Neural cell (in vitro differentiated cells): ENCODE measurements at regions not wholly inside any gene's neighbourhood (a gene's known extent, or its start where the extent isn't known, plus 50 kb on each side); places are given as distances from the start of the nearest gene placed in this dataset.

ENCODE experiments used
- H2AFZ ChIP-seq: fragments of 200-600, 300-800 bp; sonication (generic), shearing (Covaris generic); 2 replicates; pipeline ENCODE4 v1.6.0; 2014; ENCODE audit warnings: low read depth, mild to moderate bottlenecking, antibody characterized with exemption, low read length, moderate library complexity
- H3F3A ChIP-seq: fragments of 200-600 bp; shearing (Covaris generic); 2 replicates; pipeline ENCODE4 v1.6.1; 2016; ENCODE audit warnings: mild to moderate bottlenecking, moderate library complexity, mixed read lengths, antibody characterized with exemption, low read length; ENCODE audit not compliant: insufficient read depth, poor library complexity, severe bottlenecking
- H3K27ac ChIP-seq: fragments of 200-600, 300-800 bp; sonication (generic), shearing (Covaris generic); 2 replicates; pipeline ENCODE4 v1.5.1; 2014; ENCODE audit warnings: mild to moderate bottlenecking, low read length, moderate library complexity
- H3K27me3 ChIP-seq: fragments of 300-800, 200-600 bp; sonication (generic), shearing (Covaris generic); 2 replicates; pipeline ENCODE4 v1.6.0; 2014; ENCODE audit warnings: mild to moderate bottlenecking, low read depth, low read length, moderate library complexity; ENCODE audit not compliant: insufficient read depth
- H3K36me3 ChIP-seq: fragments of 300-800, 200-600 bp; sonication (generic), shearing (Covaris generic); 2 replicates; pipeline ENCODE4 v1.5.1; 2014; ENCODE audit warnings: mild to moderate bottlenecking, antibody characterized with exemption, low read length, moderate library complexity; ENCODE audit not compliant: insufficient read depth
- H3K4me2 ChIP-seq: fragments of 300-800, 200-600 bp; sonication (generic), shearing (Covaris generic); 2 replicates; pipeline ENCODE4 v1.6.0; 2014; ENCODE audit warnings: mild to moderate bottlenecking, low read length
- H3K4me3 ChIP-seq: fragments of 300-800, 200-600 bp; sonication (generic), shearing (Covaris generic); 2 replicates; pipeline ENCODE4 v1.5.1; 2014; ENCODE audit warnings: mild to moderate bottlenecking, low read length, moderate library complexity
- H3K79me2 ChIP-seq: fragments of 200-600 bp; shearing (Covaris generic); replicated peaks from 2 replicates; pipeline ENCODE4 v1.6.0; 2014; ENCODE audit warnings: mild to moderate bottlenecking, low read length, moderate library complexity; ENCODE audit not compliant: insufficient read depth
- H3K9ac ChIP-seq: fragments of 300-800, 200-600 bp; sonication (generic), shearing (Covaris generic); 2 replicates; pipeline ENCODE4 v1.6.1; 2016; ENCODE audit warnings: mild to moderate bottlenecking, low read length, mixed read lengths
- H3K9me2 ChIP-seq: fragments of 200-600 bp; shearing (Covaris generic); 2 replicates; pipeline ENCODE4 v1.6.1; 2016; ENCODE audit warnings: mild to moderate bottlenecking, low read length, mixed read lengths; ENCODE audit not compliant: insufficient read depth
- H3K9me3 ChIP-seq: fragments of 200-600, 300-800 bp; sonication (generic), shearing (Covaris generic); 2 replicates; pipeline ENCODE4 v1.6.1; 2016; ENCODE audit warnings: mild to moderate bottlenecking, mixed run types, low read length, moderate library complexity, mixed read lengths
- H4K20me1 ChIP-seq: fragments of 200-600 bp; shearing (Covaris generic); 2 replicates; pipeline ENCODE4 v1.6.1; 2016; ENCODE audit warnings: mild to moderate bottlenecking, mixed run types; ENCODE audit not compliant: insufficient read depth
- EP300 ChIP-seq: fragments of 450-650 bp; conservative IDR thresholded peaks from 2 replicates; pipeline ENCODE4 v1.6.1; 2014; ENCODE audit warnings: antibody characterized with exemption, mild to moderate bottlenecking, moderate library complexity; ENCODE audit not compliant: poor library complexity, severe bottlenecking
- EZH2 ChIP-seq: fragments of 200-600, 300-800 bp; shearing (Covaris generic), sonication (generic); IDR thresholded peaks from 2 replicates; pipeline ENCODE4 v1.6.1; 2014; ENCODE audit warnings: antibody characterized with exemption, low read length, borderline replicate concordance, mild to moderate bottlenecking; ENCODE audit not compliant: insufficient read depth, poor library complexity, severe bottlenecking
- MXI1 ChIP-seq: fragments of 450-650 bp; conservative IDR thresholded peaks from 2 replicates; pipeline ENCODE4 v1.6.1; 2014; ENCODE audit warnings: antibody characterized with exemption, mild to moderate bottlenecking; ENCODE audit not compliant: poor library complexity, severe bottlenecking
- POLR2AphosphoS5 ChIP-seq: IDR thresholded peaks from 2 replicates; pipeline ENCODE4 v1.6.1; 2012
- RAD21 ChIP-seq: fragments of 450-650 bp; conservative IDR thresholded peaks from 2 replicates; pipeline ENCODE4 v1.6.1; 2014; ENCODE audit warnings: antibody characterized with exemption, mild to moderate bottlenecking, moderate library complexity
- SMC3 ChIP-seq: fragments of 450-650 bp; conservative IDR thresholded peaks from 2 replicates; pipeline ENCODE4 v1.6.1; 2014; ENCODE audit warnings: antibody characterized with exemption, mild to moderate bottlenecking, moderate library complexity; ENCODE audit not compliant: poor library complexity
- TAF1 ChIP-seq: IDR thresholded peaks from 2 replicates; pipeline ENCODE4 v1.6.1; 2012; ENCODE audit warnings: low read depth
- TF ChIP-seq, protein P1 (sequence below): fragments of 450-650 bp; IDR thresholded peaks from 2 replicates; pipeline ENCODE4 v1.5.1; 2014; ENCODE audit warnings: antibody characterized with exemption, mild to moderate bottlenecking, moderate library complexity; ENCODE audit not compliant: poor library complexity, severe bottlenecking
- TF ChIP-seq, protein P2 (sequence below): IDR thresholded peaks from 2 replicates; pipeline ENCODE4 v1.6.1; 2012; ENCODE audit warnings: borderline replicate concordance

DNA sequence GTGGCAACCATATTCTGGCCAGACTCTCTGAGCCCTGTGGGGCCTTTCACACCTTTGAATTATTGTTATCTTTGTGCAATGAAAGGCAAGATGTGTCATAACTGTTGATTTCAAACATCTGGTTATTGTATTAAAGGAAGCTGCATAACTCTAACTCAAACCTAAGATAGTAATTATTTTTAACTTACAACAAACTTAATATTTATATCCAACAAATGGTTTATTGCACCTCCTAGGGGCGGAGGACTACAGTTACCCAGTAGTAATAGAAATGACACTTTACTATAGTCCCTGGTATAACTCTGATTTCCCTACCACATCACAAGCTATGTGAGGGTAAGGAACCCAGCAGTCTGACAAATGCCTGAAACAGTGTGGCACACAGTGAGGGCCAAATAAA is 363.9 kb upstream of the SUCLG2 start:
- Histone ChIP-seq H3K79me2 (no peaks in the 10 kb centered on the region), H3K4me2 (no peak overlapping the region), H4K20me1 (no peaks in the 10 kb centered on the region), H3K9me2 (no peaks in the 10 kb centered on the region), H2AFZ (no peak overlapping the region), H3K36me3 (no peaks in the 10 kb centered on the region), H3F3A (no peaks in the 10 kb centered on the region), H3K4me3 (no peak overlapping the region), H3K9me3 (no peaks in the 10 kb centered on the region), H3K27me3 (no peaks in the 10 kb centered on the region), H3K27ac (no peak overlapping the region), H3K9ac (no peak overlapping the region)
- TF ChIP-seq POLR2AphosphoS5 (no peak), RAD21 (no peak), TAF1 (no peak), EZH2 (no peak), MXI1 (no peak), SMC3 (no peak), EP300 (no peak)
- TF ChIP-seq, protein P1, sequence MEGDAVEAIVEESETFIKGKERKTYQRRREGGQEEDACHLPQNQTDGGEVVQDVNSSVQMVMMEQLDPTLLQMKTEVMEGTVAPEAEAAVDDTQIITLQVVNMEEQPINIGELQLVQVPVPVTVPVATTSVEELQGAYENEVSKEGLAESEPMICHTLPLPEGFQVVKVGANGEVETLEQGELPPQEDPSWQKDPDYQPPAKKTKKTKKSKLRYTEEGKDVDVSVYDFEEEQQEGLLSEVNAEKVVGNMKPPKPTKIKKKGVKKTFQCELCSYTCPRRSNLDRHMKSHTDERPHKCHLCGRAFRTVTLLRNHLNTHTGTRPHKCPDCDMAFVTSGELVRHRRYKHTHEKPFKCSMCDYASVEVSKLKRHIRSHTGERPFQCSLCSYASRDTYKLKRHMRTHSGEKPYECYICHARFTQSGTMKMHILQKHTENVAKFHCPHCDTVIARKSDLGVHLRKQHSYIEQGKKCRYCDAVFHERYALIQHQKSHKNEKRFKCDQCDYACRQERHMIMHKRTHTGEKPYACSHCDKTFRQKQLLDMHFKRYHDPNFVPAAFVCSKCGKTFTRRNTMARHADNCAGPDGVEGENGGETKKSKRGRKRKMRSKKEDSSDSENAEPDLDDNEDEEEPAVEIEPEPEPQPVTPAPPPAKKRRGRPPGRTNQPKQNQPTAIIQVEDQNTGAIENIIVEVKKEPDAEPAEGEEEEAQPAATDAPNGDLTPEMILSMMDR: no peak
- TF ChIP-seq, protein P2, sequence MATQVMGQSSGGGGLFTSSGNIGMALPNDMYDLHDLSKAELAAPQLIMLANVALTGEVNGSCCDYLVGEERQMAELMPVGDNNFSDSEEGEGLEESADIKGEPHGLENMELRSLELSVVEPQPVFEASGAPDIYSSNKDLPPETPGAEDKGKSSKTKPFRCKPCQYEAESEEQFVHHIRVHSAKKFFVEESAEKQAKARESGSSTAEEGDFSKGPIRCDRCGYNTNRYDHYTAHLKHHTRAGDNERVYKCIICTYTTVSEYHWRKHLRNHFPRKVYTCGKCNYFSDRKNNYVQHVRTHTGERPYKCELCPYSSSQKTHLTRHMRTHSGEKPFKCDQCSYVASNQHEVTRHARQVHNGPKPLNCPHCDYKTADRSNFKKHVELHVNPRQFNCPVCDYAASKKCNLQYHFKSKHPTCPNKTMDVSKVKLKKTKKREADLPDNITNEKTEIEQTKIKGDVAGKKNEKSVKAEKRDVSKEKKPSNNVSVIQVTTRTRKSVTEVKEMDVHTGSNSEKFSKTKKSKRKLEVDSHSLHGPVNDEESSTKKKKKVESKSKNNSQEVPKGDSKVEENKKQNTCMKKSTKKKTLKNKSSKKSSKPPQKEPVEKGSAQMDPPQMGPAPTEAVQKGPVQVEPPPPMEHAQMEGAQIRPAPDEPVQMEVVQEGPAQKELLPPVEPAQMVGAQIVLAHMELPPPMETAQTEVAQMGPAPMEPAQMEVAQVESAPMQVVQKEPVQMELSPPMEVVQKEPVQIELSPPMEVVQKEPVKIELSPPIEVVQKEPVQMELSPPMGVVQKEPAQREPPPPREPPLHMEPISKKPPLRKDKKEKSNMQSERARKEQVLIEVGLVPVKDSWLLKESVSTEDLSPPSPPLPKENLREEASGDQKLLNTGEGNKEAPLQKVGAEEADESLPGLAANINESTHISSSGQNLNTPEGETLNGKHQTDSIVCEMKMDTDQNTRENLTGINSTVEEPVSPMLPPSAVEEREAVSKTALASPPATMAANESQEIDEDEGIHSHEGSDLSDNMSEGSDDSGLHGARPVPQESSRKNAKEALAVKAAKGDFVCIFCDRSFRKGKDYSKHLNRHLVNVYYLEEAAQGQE: no peak

DNA sequence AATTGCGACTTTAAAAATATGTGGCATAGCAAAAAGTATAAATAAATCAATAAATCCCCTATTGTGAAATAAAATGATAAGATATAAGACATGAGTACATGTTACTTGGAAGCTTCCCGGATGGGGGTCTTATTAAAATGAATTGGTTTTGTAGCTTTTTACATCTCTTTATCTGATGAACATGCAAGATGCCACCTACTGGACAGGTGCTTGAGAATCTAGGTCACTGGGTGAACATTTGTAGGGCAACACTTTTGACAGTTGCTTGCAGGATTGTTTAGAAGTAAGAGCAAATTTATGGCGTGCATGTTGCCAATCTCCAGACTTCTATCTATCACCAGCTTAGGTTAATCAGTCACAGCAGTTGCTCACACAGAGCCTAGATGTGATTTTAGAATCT is 362.7 kb upstream of the SUCLG2 start:
- Histone ChIP-seq H3K27ac (no peak overlapping the region), H2AFZ (no peak overlapping the region), H3K9ac (no peak overlapping the region), H3K9me3 (no peaks in the 10 kb centered on the region), H3K4me3 (no peak overlapping the region), H3K9me2 (no peaks in the 10 kb centered on the region), H3K36me3 (no peaks in the 10 kb centered on the region), H3K27me3 (no peaks in the 10 kb centered on the region), H4K20me1 (no peaks in the 10 kb centered on the region), H3F3A (no peaks in the 10 kb centered on the region), H3K79me2 (no peaks in the 10 kb centered on the region), H3K4me2 (no peak overlapping the region)
- TF ChIP-seq SMC3 (no peak), MXI1 (no peak), EZH2 (no peak), TAF1 (no peak), EP300 (no peak), RAD21 (no peak), POLR2AphosphoS5 (no peak)
- TF ChIP-seq, protein P1: no peak
- TF ChIP-seq, protein P2: no peak
